NB4 (cell line): ENCODE measurements at regions not wholly inside any gene's neighbourhood (a gene's known extent, or its start where the extent isn't known, plus 50 kb on each side); places are given as distances from the start of the nearest gene placed in this dataset.

Experiments
- DNase-seq: peaks from one replicate; pipeline ENCODE4 v3.0.0; 2010; ENCODE audit warnings: low read depth
- H3K4me3 ChIP-seq: one replicate; pipeline ENCODE4 v1.5.1; 2011; ENCODE audit warnings: mild to moderate bottlenecking, low read depth, low read length, moderate library complexity
- MYC ChIP-seq: IDR thresholded peaks from 2 replicates; pipeline ENCODE4 v1.6.1; 2011; ENCODE audit warnings: low read depth, low read length
- POLR2A ChIP-seq: IDR thresholded peaks from 2 replicates; pipeline ENCODE4 v1.6.1; 2011; ENCODE audit warnings: mild to moderate bottlenecking; ENCODE audit not compliant: insufficient read length; ENCODE audit errors: extremely low read depth
- TF ChIP-seq, protein P1 (sequence below): IDR thresholded peaks from one replicate; pipeline ENCODE4 v1.5.1; 2012; ENCODE audit warnings: low read depth, low read length
- TF ChIP-seq, protein P2 (sequence below): IDR thresholded peaks from 2 replicates; pipeline ENCODE4 v1.6.1; 2011; ENCODE audit warnings: low read depth, low read length

DNA sequence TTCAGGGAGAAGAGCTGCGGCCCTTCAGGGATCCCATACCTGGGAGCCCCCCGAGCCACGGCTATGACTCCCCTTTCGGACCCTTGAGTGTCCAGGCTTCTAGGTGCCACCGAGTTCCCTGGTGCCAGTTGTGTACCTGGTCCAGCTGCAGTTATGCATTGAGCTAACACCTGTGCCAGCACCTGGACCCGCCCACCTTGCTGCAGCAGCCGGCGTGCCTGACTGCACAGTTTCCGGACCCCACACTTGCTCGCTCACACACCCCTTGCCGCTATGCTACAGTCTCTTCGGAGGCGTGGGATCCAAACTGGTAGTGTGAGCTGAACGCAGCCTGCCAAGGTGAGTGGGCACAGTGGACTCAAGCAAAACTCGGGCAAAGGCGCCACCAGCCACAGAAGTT is 284.5 kb upstream of the ROBO1 start:
- no peak for DNase-seq
- TF ChIP-seq, protein P1, sequence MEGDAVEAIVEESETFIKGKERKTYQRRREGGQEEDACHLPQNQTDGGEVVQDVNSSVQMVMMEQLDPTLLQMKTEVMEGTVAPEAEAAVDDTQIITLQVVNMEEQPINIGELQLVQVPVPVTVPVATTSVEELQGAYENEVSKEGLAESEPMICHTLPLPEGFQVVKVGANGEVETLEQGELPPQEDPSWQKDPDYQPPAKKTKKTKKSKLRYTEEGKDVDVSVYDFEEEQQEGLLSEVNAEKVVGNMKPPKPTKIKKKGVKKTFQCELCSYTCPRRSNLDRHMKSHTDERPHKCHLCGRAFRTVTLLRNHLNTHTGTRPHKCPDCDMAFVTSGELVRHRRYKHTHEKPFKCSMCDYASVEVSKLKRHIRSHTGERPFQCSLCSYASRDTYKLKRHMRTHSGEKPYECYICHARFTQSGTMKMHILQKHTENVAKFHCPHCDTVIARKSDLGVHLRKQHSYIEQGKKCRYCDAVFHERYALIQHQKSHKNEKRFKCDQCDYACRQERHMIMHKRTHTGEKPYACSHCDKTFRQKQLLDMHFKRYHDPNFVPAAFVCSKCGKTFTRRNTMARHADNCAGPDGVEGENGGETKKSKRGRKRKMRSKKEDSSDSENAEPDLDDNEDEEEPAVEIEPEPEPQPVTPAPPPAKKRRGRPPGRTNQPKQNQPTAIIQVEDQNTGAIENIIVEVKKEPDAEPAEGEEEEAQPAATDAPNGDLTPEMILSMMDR: no peak
- TF ChIP-seq, protein P2, sequence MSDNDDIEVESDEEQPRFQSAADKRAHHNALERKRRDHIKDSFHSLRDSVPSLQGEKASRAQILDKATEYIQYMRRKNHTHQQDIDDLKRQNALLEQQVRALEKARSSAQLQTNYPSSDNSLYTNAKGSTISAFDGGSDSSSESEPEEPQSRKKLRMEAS: no peak
- no peak for TF ChIP-seq MYC
- no peak for TF ChIP-seq POLR2A
- no peak overlapping the region for H3K4me3 ChIP-seq

DNA sequence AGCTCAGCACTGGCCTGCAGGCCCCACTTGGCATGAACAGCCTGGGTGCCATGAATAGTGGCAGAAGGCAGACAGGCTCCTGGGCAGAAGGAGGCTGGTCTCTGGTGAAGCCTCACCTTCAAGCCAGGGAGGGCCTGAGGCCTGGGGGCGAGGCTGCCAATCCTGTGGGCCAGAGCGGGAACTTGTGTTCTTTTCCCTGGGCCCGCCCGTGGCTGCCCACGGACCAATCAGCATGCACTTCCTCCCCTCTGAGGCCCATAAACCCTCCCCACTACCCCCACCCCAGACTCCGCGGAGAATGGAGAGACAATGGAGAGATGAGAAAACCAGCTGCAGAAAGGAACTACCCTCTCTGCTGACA is 283.8 kb upstream of the ROBO1 start:
- TF ChIP-seq, protein P2: no peak
- no peak for TF ChIP-seq POLR2A
- no peak for TF ChIP-seq MYC
- TF ChIP-seq, protein P1: no peak
- no peak for DNase-seq

DNA sequence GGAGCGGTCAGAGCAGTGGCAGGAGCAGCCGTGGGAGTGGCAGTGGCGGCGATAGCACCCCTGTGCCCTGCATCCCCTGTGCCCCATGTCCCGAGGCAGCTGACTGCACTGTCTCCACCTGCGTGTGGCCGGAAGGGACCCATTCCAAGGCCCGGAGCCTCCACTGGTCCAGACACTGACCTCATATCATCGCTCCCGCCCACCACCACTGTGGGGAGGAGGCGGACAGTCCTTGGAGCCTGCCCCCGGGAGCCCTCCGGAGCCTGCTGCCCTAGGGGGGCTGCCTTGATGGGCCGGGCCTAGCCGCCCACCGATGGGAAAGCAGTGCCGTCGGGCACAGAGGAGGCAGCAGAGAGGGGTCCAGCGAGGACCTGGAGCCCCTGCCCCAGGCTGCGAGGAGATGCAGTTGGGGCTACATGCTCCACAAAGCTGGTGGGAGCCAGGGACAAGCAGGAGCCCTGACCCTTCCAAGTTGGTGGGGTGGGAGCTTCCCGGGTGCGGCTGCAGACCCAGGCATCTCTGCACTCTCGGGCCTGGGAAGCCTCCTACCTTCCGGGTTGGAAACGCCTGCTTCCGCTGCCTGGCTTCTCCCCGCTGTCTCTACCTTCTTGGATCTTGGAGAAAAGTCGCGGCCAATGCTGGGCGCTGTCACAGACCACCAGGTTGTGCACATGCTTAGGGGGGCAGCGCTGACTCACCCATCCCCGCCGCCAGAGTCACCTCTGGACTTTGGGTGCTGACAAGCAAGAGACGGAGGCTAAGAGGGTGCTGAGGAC is 283.2 kb upstream of the ROBO1 start:
- no peak for DNase-seq
- TF ChIP-seq, protein P1: no peak
- TF ChIP-seq POLR2A: no peak
- TF ChIP-seq, protein P2: no peak
- no peak for TF ChIP-seq MYC

More for the DNA sequence above, 283.8 kb upstream of the ROBO1 start:
- H3K4me3 ChIP-seq: no peak overlapping the region

DNA sequence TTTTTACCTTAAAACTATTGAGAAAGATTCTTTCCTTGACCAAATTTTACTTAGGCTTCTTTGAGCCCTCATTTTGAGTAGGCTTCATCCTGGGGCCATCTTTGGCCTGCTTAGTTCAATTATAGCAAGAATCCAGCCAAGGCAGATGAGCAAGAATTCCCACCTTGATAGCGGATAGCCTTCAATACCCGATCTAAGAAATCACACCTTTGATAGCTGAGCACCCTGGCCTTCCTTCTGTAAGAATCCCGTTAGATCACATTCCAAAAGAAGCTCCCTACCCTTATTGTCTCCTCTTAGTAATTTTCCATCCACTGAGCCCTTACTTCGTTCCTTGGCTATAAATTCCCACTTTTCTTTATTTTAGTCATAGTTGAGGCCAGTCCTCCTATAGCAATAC is 275.4 kb upstream of the ROBO1 start:
- DNase-seq: no peak
- H3K4me3 ChIP-seq: no peak overlapping the region
- TF ChIP-seq, protein P1: no peak
- TF ChIP-seq, protein P2: no peak
- TF ChIP-seq MYC (no peak), POLR2A (no peak)

More for the DNA sequence above, 283.2 kb upstream of the ROBO1 start:
- no peak overlapping the region for H3K4me3 ChIP-seq

DNA sequence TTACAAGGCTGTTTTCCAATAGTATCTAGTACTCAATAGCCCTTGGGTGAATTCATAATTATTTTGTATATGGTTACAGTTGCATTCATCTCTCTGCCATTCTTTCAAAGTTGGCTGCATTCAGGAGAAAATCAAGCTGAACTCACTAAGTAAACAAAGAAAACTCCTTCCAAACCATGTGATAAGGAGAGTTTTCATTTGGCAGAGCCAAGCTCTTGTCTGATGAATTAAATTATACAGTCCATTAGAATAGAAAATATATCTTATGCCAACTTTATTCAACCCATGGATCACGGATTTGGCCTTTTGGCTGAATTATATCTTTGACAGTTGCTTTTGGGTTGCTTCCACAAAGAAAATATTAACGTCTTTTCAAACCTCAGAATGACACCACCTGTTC is 272.3 kb upstream of the ROBO1 start:
- H3K4me3 ChIP-seq: no peak overlapping the region
- TF ChIP-seq POLR2A (no peak), MYC (no peak)
- TF ChIP-seq, protein P1: no peak
- TF ChIP-seq, protein P2: no peak
- no peak for DNase-seq
